GM18502 (cell line): ENCODE measurements at regions not wholly inside any gene's neighbourhood (a gene's known extent, or its start where the extent isn't known, plus 50 kb on each side); places are given as distances from the start of the nearest gene placed in this dataset.

Source experiments
- ATAC-seq: cut with Tn5 transposase; IDR thresholded peaks from one replicate; pipeline ENCODE4 v1.9.1; 2021; ENCODE audit warnings: mild to moderate bottlenecking; ENCODE audit not compliant: unreplicated experiment, poor library complexity

DNA sequence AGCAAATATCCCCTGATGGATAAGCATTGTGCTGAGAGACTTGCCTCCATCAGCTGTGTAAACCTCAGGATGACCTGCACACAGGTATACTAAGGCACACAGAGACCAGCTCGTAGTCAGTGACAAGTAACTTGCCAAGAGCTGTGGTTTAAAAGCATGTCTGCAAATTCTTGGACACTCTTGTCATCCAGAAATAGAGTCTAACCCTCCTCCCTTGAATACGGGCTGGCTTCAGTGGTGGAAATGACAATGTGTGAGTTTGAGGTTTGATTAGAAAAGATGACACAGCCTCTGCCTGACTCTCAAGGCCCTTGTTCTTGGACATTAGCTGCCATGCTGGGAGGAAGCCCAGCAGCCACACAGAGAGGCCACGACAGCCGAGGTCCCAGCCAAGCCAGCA lies 114.4 kb downstream of the GADD45G start:
- ATAC-seq: no peak

DNA sequence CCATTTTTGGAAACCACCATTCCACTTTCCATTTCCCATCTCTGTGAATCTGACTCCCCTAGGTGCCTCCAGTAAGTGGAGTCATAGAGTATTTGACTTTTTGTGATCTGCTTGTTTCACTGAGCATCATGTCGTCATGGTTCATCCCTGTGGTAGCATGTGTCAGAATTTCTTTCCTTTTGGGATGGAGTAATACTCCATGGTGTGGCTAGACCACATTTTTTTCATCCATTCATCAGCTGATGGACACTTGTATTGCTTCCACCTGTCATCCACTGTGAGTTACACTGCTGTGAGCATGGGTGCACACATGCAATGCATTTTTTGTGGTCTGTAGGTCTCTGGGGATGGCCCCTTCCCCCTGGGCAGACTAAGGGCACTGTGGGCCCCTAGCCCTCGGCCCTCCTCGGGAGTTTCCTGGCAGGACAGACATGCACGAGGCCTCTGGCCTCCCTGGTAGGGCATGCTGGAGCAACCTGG lies 115.9 kb downstream of the GADD45G start:
- no peak for ATAC-seq

- ATAC-seq: no peak
These were observed 116.4 kb downstream of the GADD45G start for GRCh38 chr9:89721176-89721700.

DNA sequence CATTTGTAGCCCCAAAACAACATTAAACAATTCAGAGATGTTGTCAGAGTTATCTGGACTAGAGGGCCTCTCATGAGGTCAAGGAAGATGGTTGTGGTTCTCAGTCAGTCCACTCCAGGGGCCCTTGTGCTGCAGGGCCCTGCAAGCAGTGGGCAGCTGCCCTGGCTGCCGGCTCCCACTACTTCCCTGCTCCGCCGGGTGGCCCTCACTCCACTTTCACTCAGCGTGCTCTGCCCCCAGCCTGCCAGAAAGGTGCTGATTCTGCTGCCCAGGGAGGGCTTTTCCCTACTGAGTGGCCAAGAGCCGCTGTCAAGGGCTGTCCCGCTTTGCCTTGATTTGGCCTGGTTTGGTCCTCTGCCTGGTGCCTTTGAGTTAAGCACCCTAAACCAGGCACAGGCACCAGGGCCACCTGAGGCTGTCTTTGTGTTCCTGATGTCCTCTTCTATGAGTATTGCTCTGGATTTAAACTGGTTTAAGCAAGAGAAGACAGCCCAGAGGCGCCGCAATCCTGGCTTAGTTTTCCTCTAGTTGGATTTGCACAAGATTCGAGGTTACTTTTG lies 117.2 kb downstream of the GADD45G start:
- no peak for ATAC-seq

- ATAC-seq: no peak
These were observed 117.9 kb downstream of the GADD45G start for GRCh38 chr9:89722712-89723111.

- ATAC-seq: no peak
These were observed 118.8 kb downstream of the GADD45G start for GRCh38 chr9:89723469-89724100.

DNA sequence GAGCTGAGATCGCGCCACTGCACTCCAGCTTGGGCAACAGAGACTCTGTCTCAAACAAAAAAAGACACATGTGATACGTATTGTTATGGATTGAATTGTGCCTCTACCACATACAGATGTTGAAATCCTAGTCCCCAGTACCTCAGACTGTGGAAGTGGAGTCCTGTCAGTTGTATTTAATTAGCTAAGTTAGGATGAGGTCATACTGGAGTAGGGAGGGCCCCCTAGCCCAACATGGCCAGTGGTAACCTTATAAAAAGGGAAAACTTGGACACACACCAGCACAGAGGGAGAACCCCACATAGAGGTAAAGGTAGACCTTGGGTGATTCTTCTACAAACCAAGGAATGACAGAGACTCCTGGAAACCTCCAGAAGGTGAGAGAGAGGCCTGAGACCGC lies 119.8 kb downstream of the GADD45G start:
- ATAC-seq: no peak

DNA sequence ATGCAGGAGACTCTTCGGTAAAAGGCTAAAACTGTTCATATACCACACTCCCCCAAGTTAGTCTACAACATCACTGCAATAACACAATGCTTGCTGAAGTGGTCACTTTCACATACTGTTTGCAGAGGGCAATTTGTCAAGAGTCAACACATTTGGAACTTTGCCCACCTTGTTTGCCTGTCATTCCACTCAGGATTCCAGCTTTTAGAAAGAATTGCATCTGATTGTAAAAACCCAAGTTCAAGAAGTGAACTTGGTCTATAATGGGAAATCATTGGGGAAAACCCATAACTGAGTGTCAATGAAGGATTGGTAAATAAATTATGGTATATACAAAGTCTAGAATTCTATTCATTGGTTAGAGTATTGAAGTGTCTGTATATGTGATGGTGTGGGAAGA lies 120.5 kb downstream of the GADD45G start:
- ATAC-seq: no peak

DNA sequence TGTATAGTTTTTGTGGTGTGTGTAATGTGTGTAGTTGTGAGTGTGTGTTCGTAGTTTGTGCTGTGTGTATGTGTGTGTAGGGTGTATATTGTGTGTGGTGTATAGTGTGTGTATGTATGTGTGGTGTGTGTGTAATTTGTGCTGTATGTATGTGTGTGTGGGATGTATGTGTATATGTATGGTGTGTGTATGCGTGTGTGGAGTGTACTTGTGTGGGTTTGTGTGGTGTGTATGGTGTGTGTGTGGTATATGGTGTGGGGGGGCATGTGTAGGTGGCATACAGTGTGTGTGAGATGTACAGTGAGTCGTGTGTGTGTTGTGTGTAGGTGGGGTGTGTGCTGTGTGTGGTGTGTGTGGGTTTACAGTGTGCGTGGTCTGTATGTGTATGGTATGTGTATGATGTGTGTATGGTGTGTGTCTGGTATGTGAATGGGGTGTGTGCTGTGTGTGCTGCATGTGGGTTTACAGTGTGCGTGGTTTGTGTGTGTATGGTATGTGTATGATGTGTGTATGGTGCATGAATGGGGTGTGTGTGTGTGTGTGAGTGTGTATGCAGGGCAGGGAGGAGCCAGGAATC lies 125.2 kb downstream of the GADD45G start:
- ATAC-seq: no peak

DNA sequence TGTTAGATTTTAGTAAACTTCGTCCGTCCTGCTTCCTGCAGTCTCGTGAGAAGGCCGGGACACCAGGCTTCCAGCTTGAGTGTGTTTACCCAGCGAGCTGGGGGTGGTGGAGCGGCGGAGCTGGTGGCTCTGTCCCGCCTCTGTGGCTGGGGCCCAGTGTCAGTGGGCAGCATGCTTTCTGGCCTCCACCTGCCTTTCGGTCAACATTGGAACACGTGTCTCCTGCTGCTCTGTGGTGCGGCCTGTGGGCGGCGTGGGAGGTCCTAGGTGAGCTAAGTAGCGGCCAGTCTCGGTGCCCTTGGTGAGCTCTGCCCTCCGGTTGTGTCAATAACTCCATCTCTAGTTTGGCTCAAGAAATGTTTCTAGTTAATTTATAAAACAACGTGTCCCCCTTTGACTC lies 125.9 kb downstream of the GADD45G start:
- no peak for ATAC-seq

GRCh38 chr9:89731262-89732182 lies 126.7 kb downstream of the GADD45G start:
- ATAC-seq: no peak

DNA sequence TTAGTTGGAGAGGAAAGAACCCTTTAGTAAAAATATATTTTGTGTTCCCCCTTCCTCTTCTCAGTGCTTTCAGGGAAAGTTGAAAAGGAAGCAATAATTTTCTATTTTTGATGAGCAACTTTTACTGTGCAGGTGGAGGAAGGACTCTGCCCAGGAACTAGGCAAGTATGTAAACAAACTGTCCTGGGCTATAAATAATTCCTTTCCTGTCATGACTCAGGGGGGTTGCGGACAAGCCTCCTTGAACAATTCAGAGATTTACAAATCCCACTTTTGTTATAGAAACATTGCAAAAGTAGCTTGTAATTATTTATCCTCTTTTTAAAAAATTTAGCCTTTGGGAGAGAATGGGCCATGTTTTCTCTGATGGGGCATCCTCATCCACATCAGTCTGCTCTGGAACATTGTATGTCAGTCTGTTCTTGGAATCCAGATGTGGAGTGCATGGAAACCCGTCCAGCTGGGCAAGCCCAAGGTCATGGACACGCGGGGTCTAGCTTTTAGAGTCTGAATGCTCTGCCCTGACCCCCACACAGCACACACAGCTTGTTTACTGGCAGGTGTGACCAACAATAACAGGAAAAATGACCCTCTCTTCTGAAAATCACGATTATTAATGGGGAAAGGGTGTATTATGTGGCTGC lies 127.6 kb downstream of the GADD45G start:
- ATAC-seq: no peak

GRCh38 chr9:89732939-89733324 lies 128.1 kb downstream of the GADD45G start:
- ATAC-seq: no peak

DNA sequence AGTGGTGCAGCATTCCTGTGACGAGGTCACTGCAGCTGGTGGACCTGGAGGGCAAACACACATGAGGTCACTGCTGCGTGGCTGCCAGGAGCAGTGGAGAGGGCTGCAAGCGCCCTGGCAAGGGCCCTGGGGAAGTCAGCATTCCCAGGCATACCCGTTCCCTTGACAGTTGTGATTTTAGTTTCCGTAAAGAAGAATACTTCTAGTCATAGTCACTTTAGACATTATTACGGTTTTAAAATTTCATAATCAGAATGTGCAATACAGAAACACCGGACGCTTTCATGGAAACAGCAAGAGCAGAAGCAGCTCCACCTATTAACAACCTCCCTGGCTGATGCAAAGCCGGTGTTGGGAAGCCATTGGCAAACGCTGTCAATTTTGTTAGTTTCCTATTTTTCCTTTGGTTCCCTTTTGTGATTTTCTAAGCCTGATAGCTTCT lies 129.8 kb downstream of the GADD45G start:
- ATAC-seq: no peak

DNA sequence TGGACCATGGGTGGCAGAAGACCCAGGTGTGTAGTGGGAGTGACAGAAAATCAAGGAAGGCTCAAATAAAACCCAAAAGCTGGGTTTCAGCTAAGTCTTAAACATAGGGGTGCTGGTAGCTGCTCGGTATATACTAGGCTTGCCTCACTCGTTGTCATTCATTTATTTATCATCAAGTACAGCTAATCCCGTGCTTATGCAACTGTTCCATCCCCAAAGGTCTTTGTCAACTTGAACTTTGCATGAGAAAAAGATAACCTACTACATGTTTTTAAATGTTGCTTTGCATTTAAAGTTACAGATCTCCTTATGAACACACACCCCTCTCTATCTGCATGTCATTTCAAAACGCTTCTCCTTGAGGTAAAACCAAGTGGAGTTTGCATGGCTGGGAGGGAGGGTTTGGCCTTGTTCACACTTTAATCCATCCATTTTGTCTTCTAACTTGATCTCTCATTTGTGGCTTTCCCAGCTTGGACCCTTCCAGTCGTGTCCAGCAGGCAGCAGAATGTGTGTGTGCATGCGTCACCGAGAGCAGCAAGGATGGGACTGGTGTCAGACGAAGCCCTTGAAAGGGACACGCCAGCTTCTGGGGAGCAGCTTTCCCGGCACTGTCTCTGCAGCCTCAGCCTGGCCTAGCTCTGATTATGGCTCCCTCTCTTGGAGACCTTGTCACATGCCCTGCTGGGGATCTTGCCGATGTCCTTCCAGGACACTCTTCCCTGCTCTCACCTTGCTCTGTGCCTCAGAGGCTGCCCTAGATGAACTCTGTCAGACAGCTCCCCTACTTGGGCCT lies 133.5 kb downstream of the GADD45G start:
- no peak for ATAC-seq

DNA sequence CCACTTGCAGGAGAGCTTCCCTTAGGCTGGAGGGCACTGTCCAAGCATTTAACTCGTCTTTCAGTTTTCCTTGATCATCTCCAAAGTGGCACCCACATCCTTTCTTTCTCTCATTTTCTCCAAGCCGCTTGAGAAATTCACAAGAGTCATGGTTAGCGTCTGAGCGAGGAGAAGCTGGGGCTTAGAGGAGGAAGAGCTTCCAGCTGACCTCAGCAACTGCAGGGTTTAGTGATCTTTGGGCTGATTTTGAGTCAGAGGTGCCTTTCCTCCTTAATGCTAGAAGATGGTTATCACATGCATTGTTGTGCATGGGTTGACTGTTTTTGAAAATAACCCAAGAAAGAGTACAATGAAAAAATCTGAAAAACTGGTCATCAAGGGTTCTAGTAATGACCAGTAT lies 134.7 kb downstream of the GADD45G start:
- ATAC-seq: no peak

DNA sequence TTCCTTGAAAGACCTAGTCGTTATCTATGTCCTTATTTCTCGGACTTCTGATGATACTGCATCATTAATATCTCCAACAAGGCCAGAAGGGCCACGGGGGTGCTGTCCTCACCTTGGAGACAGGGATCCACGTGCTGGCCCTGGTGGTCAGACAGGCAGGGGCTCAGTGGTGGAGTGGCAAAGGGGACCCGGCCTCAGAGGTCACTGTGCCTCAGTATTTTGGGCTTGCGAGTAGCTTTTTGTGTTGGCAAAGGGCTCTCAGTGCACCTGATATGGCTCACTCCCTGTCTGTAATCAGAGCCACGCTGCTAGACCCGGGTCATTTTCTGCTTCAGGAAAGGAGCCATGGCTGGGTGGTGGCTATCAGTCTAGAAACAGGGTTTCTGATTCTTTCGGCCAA lies 135.1 kb downstream of the GADD45G start:
- no peak for ATAC-seq

DNA sequence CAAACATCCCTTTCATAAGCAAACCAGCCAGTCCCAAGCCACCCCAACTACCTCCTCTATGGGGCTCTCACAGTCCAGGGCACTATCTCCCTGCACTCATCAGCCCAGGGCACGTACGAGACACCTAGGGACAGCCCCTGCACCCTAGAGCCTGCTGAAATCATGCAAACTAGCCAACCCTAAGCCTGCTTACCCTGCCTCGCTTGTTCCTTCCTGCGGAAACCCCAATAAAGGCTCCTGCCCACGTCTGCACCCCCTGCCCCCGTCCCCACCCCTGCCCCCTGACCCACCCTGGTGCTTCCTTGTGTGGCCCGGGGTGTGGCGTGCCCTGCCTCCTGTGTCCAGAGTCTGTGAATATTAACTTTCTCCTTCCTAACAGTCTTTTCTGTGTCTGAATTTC lies 135.9 kb downstream of the GADD45G start:
- ATAC-seq: peak; percentile 61

GRCh38 chr9:89742660-89743059 lies 137.8 kb downstream of the GADD45G start:
- ATAC-seq: no peak

DNA sequence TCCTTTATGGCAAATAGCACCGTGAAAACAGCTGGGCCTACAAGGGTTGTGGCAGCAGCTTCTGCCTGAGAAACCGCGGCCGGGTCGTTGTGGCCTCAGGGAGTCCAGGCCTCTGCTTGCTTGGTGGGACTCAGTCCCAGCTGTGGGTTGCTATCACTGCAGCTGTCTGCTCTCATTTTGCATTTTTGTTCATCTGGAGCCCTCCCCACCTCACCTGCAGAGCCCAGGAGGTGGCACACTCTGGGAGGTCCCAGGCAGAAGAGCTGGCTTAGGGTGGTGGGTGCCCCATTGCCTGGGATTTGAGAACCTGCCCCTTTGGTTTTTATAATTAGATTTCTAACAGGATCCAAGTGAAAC lies 138.4 kb downstream of the GADD45G start:
- ATAC-seq: peak; percentile 62
